Activated CD8-positive, alpha-beta T cell treated with anti-CD3 and anti-CD28 coated beads, Interleukin-2, amount 10 ng/mL, durations not matched to agents 7 days and 5 days (primary cell): ENCODE measurements at regions not wholly inside any gene's neighbourhood (a gene's known extent, or its start where the extent isn't known, plus 50 kb on each side); places are given as distances from the start of the nearest gene placed in this dataset.
"Not testable (repeated sequence)": the region's sequence is repeated elsewhere in the genome, so short reads cannot be mapped to it uniquely, and the experiment has no call there.

Experiments
- ATAC-seq: fragments of 150-1000 bp; cut with Tn5 transposase; one replicate; pipeline ENCODE4 v1.10.0; 2021; ENCODE audit warnings: moderate library complexity
- CTCF ChIA-PET: fragments of 350-600 bp; sonication (Branson Sonifier 250); formaldehyde crosslinking; loops from one replicate; lab custom pipeline; 2021; ENCODE audit warnings: antibody characterized with exemption; lab: Charles Lee
- POLR2A ChIA-PET: fragments of 350-600 bp; sonication (Branson Sonifier 250); formaldehyde crosslinking; loops from one replicate; lab custom pipeline; 2021; ENCODE audit warnings: antibody characterized with exemption; lab: Charles Lee
- DNase-seq: peaks from one replicate; pipeline ENCODE4 v3.0.0-alpha.2; 2020
- H3K27ac Mint-ChIP-seq: one replicate; pipeline ENCODE4 v1.8.0; 2021; ENCODE audit warnings: mild to moderate bottlenecking, mixed read lengths
- H3K27me3 Mint-ChIP-seq: one replicate; pipeline ENCODE4 v1.8.0; 2021; ENCODE audit warnings: low read depth, mixed read lengths
- H3K36me3 Mint-ChIP-seq: one replicate; pipeline ENCODE4 v1.8.0; 2021; ENCODE audit warnings: low read depth, mixed read lengths
- H3K4me1 Mint-ChIP-seq: one replicate; pipeline ENCODE4 v1.8.0; 2021; ENCODE audit warnings: low read depth, mixed read lengths
- H3K4me3 Mint-ChIP-seq: one replicate; pipeline ENCODE4 v1.8.0; 2021; ENCODE audit warnings: mild to moderate bottlenecking, mixed read lengths
- H3K9me3 Mint-ChIP-seq: one replicate; pipeline ENCODE4 v1.8.0; 2022; ENCODE audit warnings: mixed read lengths; ENCODE audit not compliant: insufficient read depth

DNA sequence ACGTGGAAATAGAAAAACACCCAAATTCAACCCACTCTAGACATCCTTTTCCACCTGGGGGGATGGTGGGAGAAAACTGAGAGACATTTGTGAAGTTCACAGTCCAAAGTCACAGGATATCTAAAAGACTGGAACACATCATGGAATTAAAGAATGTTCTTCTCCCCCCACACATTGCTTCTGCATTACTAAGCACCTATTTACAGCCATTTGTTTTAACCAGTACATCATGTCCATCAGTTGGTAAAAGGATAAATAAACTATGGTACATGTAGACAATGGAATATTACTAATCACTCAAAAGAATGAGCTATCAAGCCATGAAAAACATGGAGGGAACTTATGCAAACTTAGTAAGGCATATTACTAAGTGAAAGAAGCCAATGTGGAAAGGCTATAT is 185.5 kb upstream of the ANXA10 start:
- no peak overlapping the region for H3K27ac Mint-ChIP-seq
- H3K4me1 Mint-ChIP-seq = no peaks in the 10 kb centered on the region
- no peaks in the 10 kb centered on the region for H3K27me3 Mint-ChIP-seq
- H3K4me3 Mint-ChIP-seq = no peak overlapping the region
- H3K36me3 Mint-ChIP-seq = no peaks in the 10 kb centered on the region
- no peaks in the 10 kb centered on the region for H3K9me3 Mint-ChIP-seq
- DNase-seq (no peak), ATAC-seq (no peak)
- CTCF ChIA-PET = no interaction called here
- POLR2A ChIA-PET = no interaction called here

DNA sequence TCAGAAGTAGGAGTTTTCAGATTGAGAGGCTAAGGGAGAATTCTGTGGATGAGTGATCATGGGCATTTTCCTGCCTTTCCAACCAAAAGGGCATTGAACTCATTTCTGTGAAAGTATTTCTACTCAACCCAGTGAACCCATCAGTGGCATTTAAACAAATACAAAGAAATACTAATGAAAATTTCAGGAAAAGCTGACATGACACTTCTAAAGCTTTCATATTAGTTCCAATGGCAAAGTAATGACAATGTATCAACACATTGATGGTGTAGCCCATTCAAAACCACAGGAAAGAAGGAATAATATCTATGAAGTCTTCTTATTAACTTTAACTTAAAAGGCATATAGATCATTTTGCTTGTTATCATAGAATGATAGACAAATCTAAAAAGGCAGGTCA is 183.5 kb upstream of the ANXA10 start:
- H3K4me1 Mint-ChIP-seq = no peaks in the 10 kb centered on the region
- CTCF ChIA-PET = no interaction called here
- no peak overlapping the region for H3K27ac Mint-ChIP-seq
- no peak for DNase-seq
- no peaks in the 10 kb centered on the region for H3K27me3 Mint-ChIP-seq
- POLR2A ChIA-PET = no interaction called here
- ATAC-seq = no peak
- no peak overlapping the region for H3K4me3 Mint-ChIP-seq
- H3K36me3 Mint-ChIP-seq = no peaks in the 10 kb centered on the region
- no peaks in the 10 kb centered on the region for H3K9me3 Mint-ChIP-seq

DNA sequence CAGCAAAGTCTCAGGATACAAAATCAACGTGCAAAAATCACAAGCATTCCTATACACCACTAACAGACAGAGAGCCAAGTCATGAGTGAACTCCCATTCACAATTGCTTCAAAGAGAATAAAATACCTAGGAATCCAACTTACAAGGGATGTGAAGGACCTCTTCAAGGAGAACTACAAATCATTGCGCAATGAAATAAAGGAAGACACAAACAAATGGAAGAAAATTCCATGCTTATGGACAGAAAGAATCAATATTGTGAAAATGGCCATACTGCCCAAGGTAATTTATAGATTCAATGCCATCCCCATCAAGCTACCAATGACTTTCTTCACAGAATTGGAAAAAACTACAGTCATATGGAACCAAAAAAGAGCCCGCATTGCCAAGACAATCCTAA is 179.8 kb upstream of the ANXA10 start:
- H3K4me1 Mint-ChIP-seq, H3K36me3 Mint-ChIP-seq, CTCF ChIA-PET, H3K9me3 Mint-ChIP-seq, ATAC-seq, POLR2A ChIA-PET, H3K27me3 Mint-ChIP-seq, H3K4me3 Mint-ChIP-seq, DNase-seq, H3K27ac Mint-ChIP-seq: not testable (repeated sequence)

DNA sequence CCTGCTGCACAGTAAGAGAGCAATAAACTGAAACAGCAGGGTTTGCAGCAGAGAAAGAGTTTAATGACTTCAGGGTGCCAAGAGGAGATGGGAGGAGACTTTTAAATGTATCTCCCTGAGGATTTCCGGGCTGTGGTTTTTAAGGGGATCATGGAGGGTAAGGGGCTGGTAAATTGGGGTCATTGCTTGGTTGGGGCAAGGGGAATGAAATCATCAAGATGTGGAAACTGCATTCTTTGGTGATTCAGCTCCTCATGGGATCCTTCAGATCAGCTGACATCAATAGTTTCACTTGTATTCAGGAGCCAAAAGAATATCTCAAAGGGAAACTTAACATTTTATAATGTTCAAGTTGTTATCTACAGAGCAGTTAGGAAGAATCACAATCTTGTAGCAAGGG is 174.3 kb upstream of the ANXA10 start:
- CTCF ChIA-PET = no interaction called here
- H3K27ac Mint-ChIP-seq = no peak overlapping the region

DNA sequence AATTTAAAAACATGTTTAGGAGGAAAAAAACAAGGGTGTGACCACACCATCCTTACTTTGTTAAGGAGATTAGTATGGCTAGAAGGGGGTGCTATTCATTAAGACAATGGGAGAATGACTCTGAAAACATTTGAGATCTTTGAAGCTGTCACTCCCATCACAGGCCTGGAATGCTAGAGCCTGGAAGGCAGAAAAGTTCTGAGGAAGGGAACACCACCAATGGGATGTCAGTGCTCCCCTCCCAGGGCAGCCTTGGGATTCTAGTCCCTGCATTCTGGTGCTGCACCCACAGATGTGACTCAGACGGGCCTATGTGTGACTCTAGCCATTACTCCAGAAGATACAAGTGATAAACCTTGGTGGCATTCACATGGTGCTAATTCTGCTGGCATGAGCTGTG is 162.2 kb upstream of the ANXA10 start:
- Mint-ChIP-seq H3K27me3 (no peaks in the 10 kb centered on the region), H3K27ac (no peak overlapping the region), H3K4me1 (no peaks in the 10 kb centered on the region), H3K9me3 (no peaks in the 10 kb centered on the region), H3K4me3 (no peak overlapping the region), H3K36me3 (no peaks in the 10 kb centered on the region)
- DNase-seq (no peak), ATAC-seq (no peak)
- POLR2A ChIA-PET = no interaction called here
- CTCF ChIA-PET = no interaction called here

More for the DNA sequence above, 174.3 kb upstream of the ANXA10 start:
- no peaks in the 10 kb centered on the region for H3K27me3 Mint-ChIP-seq
- H3K36me3 Mint-ChIP-seq = no peaks in the 10 kb centered on the region
- DNase-seq = no peak
- ATAC-seq = no peak
- no peak overlapping the region for H3K4me3 Mint-ChIP-seq
- peaks cover 22% of the 10 kb centered on the region for H3K9me3 Mint-ChIP-seq
- H3K4me1 Mint-ChIP-seq = no peaks in the 10 kb centered on the region
- POLR2A ChIA-PET = no interaction called here

DNA sequence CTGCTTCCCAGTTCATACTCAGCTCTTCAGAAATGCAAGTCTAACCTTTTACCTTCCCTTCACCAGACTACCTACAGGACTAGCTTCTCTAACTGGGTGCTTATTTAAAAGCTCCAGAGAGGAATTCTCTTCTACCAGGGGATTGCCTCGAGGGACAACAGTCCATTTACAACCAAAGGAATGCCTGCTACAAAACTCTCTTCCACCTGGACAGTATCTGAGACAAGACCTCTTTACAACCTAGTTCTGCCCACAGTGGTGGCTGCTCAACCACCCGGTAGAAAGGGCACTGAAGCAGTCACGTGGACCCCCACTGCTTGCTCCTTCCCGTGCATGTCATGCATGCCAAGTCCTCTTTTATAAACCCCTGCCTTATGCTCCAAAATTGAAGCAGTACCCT is 158.1 kb upstream of the ANXA10 start:
- ChIA-PET POLR2A (no interaction called here), CTCF (interaction anchor here (1.2 kb wide), 1 partner anchor 10 kb away, joined by 3 read pairs; no protein-coding TSS in a partner anchor)
- Mint-ChIP-seq H3K9me3 (no peaks in the 10 kb centered on the region), H3K27me3 (no peaks in the 10 kb centered on the region), H3K4me1 (no peaks in the 10 kb centered on the region), H3K27ac (no peak overlapping the region), H3K36me3 (no peaks in the 10 kb centered on the region), H3K4me3 (no peak overlapping the region)
- no peak for DNase-seq
- no peak for ATAC-seq

DNA sequence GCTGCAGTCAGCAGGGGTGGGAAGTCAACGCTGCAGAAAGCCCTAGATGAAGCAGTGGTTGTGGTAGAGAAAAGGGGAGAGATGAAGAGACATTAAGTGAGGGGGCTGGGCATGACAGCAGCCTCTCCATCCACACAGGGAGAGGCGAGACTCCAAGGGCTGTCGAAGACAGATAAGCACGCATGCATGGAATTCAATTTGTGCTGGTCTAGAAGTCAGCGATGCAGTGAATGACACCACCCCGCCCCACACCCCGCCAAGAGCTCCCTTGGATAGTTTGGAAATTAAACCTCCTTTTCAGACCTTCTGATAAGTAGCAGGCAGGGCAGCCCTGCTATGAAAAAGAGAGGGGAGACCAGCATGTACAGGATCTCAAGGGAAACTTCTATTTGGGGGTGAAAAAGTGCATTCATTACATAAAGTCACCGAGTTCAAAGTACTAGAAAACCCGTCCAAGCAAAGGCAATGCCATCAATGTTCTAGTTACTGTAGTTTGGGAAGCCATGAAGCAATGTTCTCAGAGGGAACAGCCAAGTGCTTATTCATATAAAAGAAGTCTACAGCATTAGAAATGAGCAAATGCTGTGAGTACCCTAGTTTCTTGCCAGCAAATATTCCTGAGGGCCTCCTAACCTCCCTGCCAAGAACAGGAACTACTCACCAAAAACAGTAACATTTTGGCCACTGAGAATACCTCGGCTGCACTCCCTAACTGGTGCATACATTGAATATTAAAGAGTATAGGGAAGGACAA is 152.3 kb upstream of the ANXA10 start:
- DNase-seq (no peak), ATAC-seq (no peak)
- POLR2A ChIA-PET = interaction anchor here (0.6 kb wide), 1 partner anchor 174 kb away, joined by 3 read pairs; no protein-coding TSS in a partner anchor
- H3K4me1 Mint-ChIP-seq = no peaks in the 10 kb centered on the region
- H3K27ac Mint-ChIP-seq = no peak overlapping the region
- no peaks in the 10 kb centered on the region for H3K27me3 Mint-ChIP-seq
- H3K36me3 Mint-ChIP-seq = no peaks in the 10 kb centered on the region
- H3K4me3 Mint-ChIP-seq = no peak overlapping the region
- H3K9me3 Mint-ChIP-seq = no peaks in the 10 kb centered on the region
- CTCF ChIA-PET = no interaction called here

DNA sequence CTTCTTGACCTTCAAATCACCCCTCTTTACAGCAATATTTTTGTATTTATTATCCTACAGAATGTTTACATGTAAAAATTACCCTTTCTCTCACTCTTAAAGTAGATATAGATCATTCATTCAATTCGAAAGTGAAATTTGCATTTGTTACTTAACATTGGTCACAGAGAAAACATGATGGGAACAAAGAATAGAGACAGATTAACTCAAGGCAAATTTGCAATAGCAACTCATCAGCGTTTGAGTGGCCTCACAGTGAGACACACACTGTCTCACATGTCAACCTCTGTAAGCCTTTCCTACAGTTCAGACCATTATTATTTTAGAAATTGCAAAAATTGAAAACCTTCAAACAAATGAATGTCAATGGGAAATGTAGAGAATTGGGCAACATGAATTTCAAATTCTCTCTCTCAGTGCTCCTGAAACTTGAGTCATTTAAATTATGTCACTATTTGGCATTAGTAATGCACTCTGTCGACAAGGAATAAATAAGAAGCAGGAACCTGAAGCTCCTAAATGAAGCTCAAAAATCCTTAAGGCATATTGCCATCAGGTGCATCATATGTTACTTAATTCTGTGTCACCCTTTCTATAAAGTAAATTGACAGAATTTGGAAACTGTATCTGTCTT is 148.3 kb upstream of the ANXA10 start:
- Mint-ChIP-seq H3K4me3 (no peak overlapping the region), H3K36me3 (no peaks in the 10 kb centered on the region), H3K27me3 (no peaks in the 10 kb centered on the region), H3K27ac (no peak overlapping the region), H3K4me1 (no peaks in the 10 kb centered on the region), H3K9me3 (no peaks in the 10 kb centered on the region)
- CTCF ChIA-PET = interaction anchor here (0.7 kb wide), 1 partner anchor 10 kb away, joined by 3 read pairs; no protein-coding TSS in a partner anchor
- POLR2A ChIA-PET = no interaction called here
- DNase-seq (no peak), ATAC-seq (no peak)

DNA sequence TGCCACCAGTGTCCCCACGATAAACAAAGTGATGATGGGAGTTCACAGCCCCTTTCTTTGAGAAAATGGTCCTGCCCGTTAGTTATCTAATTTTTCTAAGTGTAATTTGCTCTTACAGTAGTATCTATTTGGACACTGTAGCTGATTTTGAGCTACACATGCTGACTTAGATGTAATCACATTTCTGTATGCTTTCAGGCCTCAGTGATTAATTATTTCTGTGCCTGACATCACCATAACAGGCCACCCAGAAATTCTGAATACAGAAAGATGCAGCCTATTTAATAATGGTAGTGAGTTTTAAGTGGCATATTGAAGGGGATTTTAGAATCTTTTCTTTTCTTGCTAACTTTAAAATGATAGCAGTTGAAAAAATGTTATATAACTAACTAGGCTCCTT is 147.6 kb upstream of the ANXA10 start:
- CTCF ChIA-PET = interaction anchor here (0.7 kb wide), 1 partner anchor 11 kb away, joined by 3 read pairs; no protein-coding TSS in a partner anchor
- H3K4me1 Mint-ChIP-seq = no peaks in the 10 kb centered on the region
- POLR2A ChIA-PET = no interaction called here
- ATAC-seq (no peak), DNase-seq (no peak)
- H3K36me3 Mint-ChIP-seq = no peaks in the 10 kb centered on the region
- no peak overlapping the region for H3K27ac Mint-ChIP-seq
- no peaks in the 10 kb centered on the region for H3K9me3 Mint-ChIP-seq
- no peak overlapping the region for H3K4me3 Mint-ChIP-seq
- H3K27me3 Mint-ChIP-seq = no peaks in the 10 kb centered on the region

DNA sequence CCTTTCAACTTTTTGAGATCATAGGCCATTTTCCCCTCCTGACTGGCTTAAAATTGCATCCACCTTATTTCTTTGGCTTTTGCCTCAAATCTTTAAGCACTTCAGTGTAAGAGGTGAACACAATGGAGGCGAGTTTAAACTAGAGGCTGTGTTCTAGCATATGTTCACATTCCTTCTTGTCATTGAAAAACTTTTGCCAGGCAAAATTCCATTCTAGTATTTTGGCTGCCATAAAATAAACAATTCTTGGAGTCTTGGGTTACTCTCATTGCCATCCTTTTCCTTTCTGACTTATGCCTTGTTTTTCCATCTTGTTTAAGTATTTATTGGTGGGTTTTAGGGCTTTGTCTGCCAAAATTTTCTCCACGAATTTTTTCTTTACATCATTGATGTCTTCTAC is 137.3 kb upstream of the ANXA10 start:
- Mint-ChIP-seq H3K4me3 (no peak overlapping the region), H3K27me3 (no peaks in the 10 kb centered on the region), H3K27ac (no peak overlapping the region), H3K9me3 (peaks cover 15% of the 10 kb centered on the region), H3K4me1 (no peaks in the 10 kb centered on the region), H3K36me3 (no peaks in the 10 kb centered on the region)
- ChIA-PET CTCF (no interaction called here), POLR2A (no interaction called here)
- no peak for ATAC-seq
- DNase-seq = no peak

DNA sequence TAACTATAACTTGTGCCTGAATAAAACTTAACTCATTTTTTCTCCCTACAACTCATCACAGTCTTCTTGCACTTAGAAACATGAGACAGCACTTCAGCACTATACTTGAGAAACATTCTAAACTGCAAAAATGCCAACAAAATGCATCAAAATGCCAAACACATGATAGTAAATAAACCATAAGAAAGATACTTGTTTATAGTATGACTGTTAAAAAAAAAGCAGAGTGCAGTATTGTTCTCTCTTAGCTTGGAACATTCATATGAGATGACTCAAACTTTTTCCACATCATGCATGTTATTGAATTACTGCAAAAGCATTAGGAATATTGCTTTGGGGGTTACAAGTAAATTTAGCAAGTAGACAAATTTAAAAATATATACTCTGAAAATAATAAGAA is 135.7 kb upstream of the ANXA10 start:
- ATAC-seq (no peak), DNase-seq (no peak)
- H3K27ac Mint-ChIP-seq = no peak overlapping the region
- no peak overlapping the region for H3K4me3 Mint-ChIP-seq
- CTCF ChIA-PET = no interaction called here
- no peaks in the 10 kb centered on the region for H3K36me3 Mint-ChIP-seq
- POLR2A ChIA-PET = no interaction called here
- H3K4me1 Mint-ChIP-seq = no peaks in the 10 kb centered on the region
- H3K9me3 Mint-ChIP-seq = peaks cover 11% of the 10 kb centered on the region
- H3K27me3 Mint-ChIP-seq = no peaks in the 10 kb centered on the region

DNA sequence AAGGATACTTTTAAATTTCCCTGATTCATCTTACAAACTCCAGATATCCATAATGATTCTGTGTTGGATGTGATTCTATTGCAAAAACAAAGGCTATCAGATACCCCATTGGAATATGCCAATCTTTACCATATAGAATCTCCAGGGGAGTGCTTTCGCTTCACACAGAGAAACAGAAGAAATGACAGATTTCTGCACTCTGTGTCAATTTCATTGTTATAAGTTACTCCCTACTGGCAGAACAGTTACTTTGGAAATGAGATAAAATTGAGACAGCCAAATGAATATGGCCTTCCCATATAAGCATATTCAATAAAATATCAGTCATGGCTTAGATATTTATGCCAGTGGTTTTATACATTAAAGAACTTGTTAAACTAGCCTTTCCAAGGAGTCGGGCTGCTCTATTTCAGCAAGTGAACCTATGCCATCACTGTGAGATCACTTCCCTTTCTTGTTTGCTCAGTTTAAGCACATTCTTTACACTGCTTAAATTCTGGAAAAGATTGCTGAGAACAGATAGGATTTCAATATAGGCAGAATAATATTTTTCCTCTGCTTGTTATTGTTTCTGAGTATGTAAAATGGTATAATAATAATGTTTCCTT is 127.5 kb upstream of the ANXA10 start:
- POLR2A ChIA-PET = no interaction called here
- Mint-ChIP-seq H3K9me3 (no peaks in the 10 kb centered on the region), H3K27me3 (no peaks in the 10 kb centered on the region), H3K27ac (no peak overlapping the region), H3K4me3 (no peak overlapping the region), H3K4me1 (no peaks in the 10 kb centered on the region), H3K36me3 (no peaks in the 10 kb centered on the region)
- DNase-seq = no peak
- no peak for ATAC-seq
- CTCF ChIA-PET = no interaction called here
